HL-60 (cell line): ENCODE measurements at regions not wholly inside any gene's neighbourhood (a gene's known extent, or its start where the extent isn't known, plus 50 kb on each side); places are given as distances from the start of the nearest gene placed in this dataset.

Experiments
- TF ChIP-seq, protein P1 (sequence below): IDR thresholded peaks from one replicate; pipeline ENCODE4 v1.5.1; 2011; ENCODE audit warnings: low read length, control low read depth, inconsistent platforms; ENCODE audit not compliant: insufficient read depth
- TF ChIP-seq, protein P2 (sequence below): IDR thresholded peaks from 2 replicates; pipeline ENCODE4 v1.6.1; 2012; ENCODE audit warnings: low read depth; ENCODE audit not compliant: insufficient replicate concordance

DNA sequence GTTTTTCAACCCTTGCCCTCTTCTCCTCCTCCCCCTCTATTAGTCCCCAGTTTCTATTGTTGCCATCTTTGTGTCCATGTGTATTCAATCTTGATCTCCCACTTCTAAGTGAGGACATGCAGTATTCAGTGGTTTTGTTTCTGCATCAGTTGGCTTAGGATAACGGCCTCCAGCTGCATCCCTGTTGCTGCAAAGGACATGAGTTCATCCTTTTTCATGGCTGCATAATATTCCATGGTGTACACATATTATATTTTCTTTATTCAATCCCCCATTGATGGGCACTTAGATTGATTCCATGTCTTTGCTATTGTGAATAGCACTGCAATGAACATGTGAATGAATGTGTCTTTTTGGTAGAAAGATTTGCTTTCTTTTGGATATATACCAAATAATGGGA lies 190.4 kb upstream of the LYZL1 start:
- TF ChIP-seq, protein P1, sequence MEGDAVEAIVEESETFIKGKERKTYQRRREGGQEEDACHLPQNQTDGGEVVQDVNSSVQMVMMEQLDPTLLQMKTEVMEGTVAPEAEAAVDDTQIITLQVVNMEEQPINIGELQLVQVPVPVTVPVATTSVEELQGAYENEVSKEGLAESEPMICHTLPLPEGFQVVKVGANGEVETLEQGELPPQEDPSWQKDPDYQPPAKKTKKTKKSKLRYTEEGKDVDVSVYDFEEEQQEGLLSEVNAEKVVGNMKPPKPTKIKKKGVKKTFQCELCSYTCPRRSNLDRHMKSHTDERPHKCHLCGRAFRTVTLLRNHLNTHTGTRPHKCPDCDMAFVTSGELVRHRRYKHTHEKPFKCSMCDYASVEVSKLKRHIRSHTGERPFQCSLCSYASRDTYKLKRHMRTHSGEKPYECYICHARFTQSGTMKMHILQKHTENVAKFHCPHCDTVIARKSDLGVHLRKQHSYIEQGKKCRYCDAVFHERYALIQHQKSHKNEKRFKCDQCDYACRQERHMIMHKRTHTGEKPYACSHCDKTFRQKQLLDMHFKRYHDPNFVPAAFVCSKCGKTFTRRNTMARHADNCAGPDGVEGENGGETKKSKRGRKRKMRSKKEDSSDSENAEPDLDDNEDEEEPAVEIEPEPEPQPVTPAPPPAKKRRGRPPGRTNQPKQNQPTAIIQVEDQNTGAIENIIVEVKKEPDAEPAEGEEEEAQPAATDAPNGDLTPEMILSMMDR, result no peak
- TF ChIP-seq, protein P2, sequence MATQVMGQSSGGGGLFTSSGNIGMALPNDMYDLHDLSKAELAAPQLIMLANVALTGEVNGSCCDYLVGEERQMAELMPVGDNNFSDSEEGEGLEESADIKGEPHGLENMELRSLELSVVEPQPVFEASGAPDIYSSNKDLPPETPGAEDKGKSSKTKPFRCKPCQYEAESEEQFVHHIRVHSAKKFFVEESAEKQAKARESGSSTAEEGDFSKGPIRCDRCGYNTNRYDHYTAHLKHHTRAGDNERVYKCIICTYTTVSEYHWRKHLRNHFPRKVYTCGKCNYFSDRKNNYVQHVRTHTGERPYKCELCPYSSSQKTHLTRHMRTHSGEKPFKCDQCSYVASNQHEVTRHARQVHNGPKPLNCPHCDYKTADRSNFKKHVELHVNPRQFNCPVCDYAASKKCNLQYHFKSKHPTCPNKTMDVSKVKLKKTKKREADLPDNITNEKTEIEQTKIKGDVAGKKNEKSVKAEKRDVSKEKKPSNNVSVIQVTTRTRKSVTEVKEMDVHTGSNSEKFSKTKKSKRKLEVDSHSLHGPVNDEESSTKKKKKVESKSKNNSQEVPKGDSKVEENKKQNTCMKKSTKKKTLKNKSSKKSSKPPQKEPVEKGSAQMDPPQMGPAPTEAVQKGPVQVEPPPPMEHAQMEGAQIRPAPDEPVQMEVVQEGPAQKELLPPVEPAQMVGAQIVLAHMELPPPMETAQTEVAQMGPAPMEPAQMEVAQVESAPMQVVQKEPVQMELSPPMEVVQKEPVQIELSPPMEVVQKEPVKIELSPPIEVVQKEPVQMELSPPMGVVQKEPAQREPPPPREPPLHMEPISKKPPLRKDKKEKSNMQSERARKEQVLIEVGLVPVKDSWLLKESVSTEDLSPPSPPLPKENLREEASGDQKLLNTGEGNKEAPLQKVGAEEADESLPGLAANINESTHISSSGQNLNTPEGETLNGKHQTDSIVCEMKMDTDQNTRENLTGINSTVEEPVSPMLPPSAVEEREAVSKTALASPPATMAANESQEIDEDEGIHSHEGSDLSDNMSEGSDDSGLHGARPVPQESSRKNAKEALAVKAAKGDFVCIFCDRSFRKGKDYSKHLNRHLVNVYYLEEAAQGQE, result no peak
